PC-3 (cell line): ENCODE measurements at regions not wholly inside any gene's neighbourhood (a gene's known extent, or its start where the extent isn't known, plus 50 kb on each side); places are given as distances from the start of the nearest gene placed in this dataset.
A peak's percentile ranks its signal among the peaks of the same experiment; 100 is the strongest.

Experiments
- ATAC-seq: fragments of 200-7000 bp; cut with Tn5 transposase; 2 replicates; pipeline ENCODE4 v1.9.1; 2020; ENCODE audit warnings: mild to moderate bottlenecking, moderate library complexity
- BruUV-seq: library from RNA; stranded (reverse); fragments of 400-500 nt; replicated peaks from 2 replicates; lab custom pipeline; 2021; lab: Mats Ljungman, UMichigan
- CTCF ChIA-PET: fragments of 300-600 bp; sonication (Branson Sonifier 250); formaldehyde crosslinking; loops from one replicate; lab custom pipeline; 2022; ENCODE audit warnings: antibody characterized with exemption; lab: Charles Lee
- POLR2A ChIA-PET: fragments of 300-600 bp; sonication (Branson Sonifier 250); formaldehyde crosslinking; loops from one replicate; lab custom pipeline; 2022; ENCODE audit warnings: antibody characterized with exemption; ENCODE audit not compliant: unreplicated experiment; lab: Charles Lee
- DNase-seq: peaks from one replicate; pipeline ENCODE4 v3.0.0-alpha.2; 2015
- H2AFZ ChIP-seq: fragments of 300-600 bp; sonication (generic); 2 replicates; pipeline ENCODE4 v1.6.0; 2016; ENCODE audit warnings: antibody characterized with exemption, low read length
- H3F3A ChIP-seq: fragments of 300-600 bp; sonication (generic); one replicate; pipeline ENCODE4 v1.6.0; 2017; ENCODE audit warnings: antibody characterized with exemption, low read length, control low read depth, mild to moderate bottlenecking; ENCODE audit not compliant: unreplicated experiment
- H3K27ac ChIP-seq: fragments of 300-600 bp; sonication (generic); 2 replicates; pipeline ENCODE4 v1.5.1; 2016; ENCODE audit warnings: mild to moderate bottlenecking, low read length
- H3K27me3 ChIP-seq: fragments of 300-600 bp; sonication (generic); 2 replicates; pipeline ENCODE4 v1.6.1; 2016; ENCODE audit warnings: low read length, mixed read lengths
- H3K36me3 ChIP-seq: fragments of 300-600 bp; sonication (generic); 2 replicates; pipeline ENCODE4 v1.6.1; 2016; ENCODE audit warnings: low read depth, mixed run types, low read length, mixed read lengths
- H3K4me1 ChIP-seq: fragments of 300-600 bp; sonication (generic); 2 replicates; pipeline ENCODE4 v1.5.1; 2016; ENCODE audit warnings: low read length; ENCODE audit not compliant: insufficient read depth
- H3K4me2 ChIP-seq: fragments of 300-600 bp; sonication (generic); 2 replicates; pipeline ENCODE4 v1.6.0; 2016; ENCODE audit warnings: low read length
- H3K4me3 ChIP-seq: fragments of 300-600 bp; sonication (generic); 2 replicates; pipeline ENCODE4 v1.5.1; 2016; ENCODE audit warnings: mild to moderate bottlenecking, low read length, mixed read lengths
- H3K79me2 ChIP-seq: fragments of 300-600 bp; sonication (generic); 2 replicates; pipeline ENCODE4 v1.6.1; 2017; ENCODE audit warnings: low read length, mixed read lengths
- H3K9ac ChIP-seq: fragments of 300-600 bp; sonication (generic); 2 replicates; pipeline ENCODE4 v1.6.0; 2016; ENCODE audit warnings: mild to moderate bottlenecking, low read length
- H3K9me2 ChIP-seq: fragments of 300-600 bp; sonication (generic); replicated peaks from 2 replicates; pipeline ENCODE4 v1.6.1; 2016; ENCODE audit warnings: mixed run types, low read length, mixed read lengths
- H3K9me3 ChIP-seq: fragments of 300-600 bp; sonication (generic); 2 replicates; pipeline ENCODE4 v1.6.1; 2016; ENCODE audit warnings: low read length, mixed read lengths
- H4K20me1 ChIP-seq: fragments of 300-600 bp; sonication (generic); 2 replicates; pipeline ENCODE4 v1.6.1; 2016; ENCODE audit warnings: low read length, mixed read lengths
- CTCF ChIP-seq: fragments of 300-600 bp; sonication (generic); conservative IDR thresholded peaks from 2 replicates; pipeline ENCODE4 v1.5.1; 2017; ENCODE audit warnings: antibody characterized with exemption, low read depth, mild to moderate bottlenecking, low read length
- EZH2 ChIP-seq: fragments of 300-600 bp; sonication (generic); IDR thresholded peaks from one replicate; pipeline ENCODE4 v1.6.1; 2017; ENCODE audit warnings: antibody characterized with exemption, mild to moderate bottlenecking, low read length; ENCODE audit not compliant: unreplicated experiment
- EZH2phosphoT487 ChIP-seq: fragments of 300-600 bp; sonication (generic); IDR thresholded peaks from 2 replicates; pipeline ENCODE4 v1.6.1; 2018; ENCODE audit warnings: mild to moderate bottlenecking, antibody characterized with exemption, low read length, borderline replicate concordance
- intact Hi-C: fragments of 100-400 bp; cut with micrococcal nuclease; formaldehyde crosslinking; loops from 2 replicates; pipeline ENCODE4 v1.9.0; 2023

- Histone ChIP-seq H3K9me3 (no peaks in the 10 kb centered on the region), H3K27me3 (no peaks in the 10 kb centered on the region), H3K4me2 (no peak overlapping the region), H3F3A (no peaks in the 10 kb centered on the region), H3K27ac (no peak overlapping the region), H3K9me2 (no peaks in the 10 kb centered on the region), H3K4me1 (no peaks in the 10 kb centered on the region), H3K4me3 (no peak overlapping the region), H2AFZ (no peak overlapping the region), H4K20me1 (no peaks in the 10 kb centered on the region), H3K79me2 (no peaks in the 10 kb centered on the region), H3K36me3 (no peaks in the 10 kb centered on the region), H3K9ac (no peak overlapping the region)
- intact Hi-C loops, result no loop called here
- no peak for TF ChIP-seq EZH2
- no TSS peak for BruUV-seq
- POLR2A ChIA-PET, result no interaction called here
- ATAC-seq, result no peak
- DNase-seq, result no peak
- CTCF ChIA-PET, result no interaction called here
These were observed 481.9 kb downstream of the ARL4A start for GRCh38 chr7:13169356-13169755.

- no TSS peak for BruUV-seq
- H3K9me3 ChIP-seq, result no peaks in the 10 kb centered on the region
- TF ChIP-seq EZH2 (no peak), EZH2phosphoT487 (no peak), CTCF (no peak)
- no peak overlapping the region for H3K4me3 ChIP-seq
- H3K27me3 ChIP-seq, result no peaks in the 10 kb centered on the region
- no peak overlapping the region for H3K27ac ChIP-seq
- H3K4me1 ChIP-seq, result peaks cover 4% of the 10 kb centered on the region; the same call in 1 of the 2 replicates
- no peak overlapping the region for H3K4me2 ChIP-seq
- no peak for ATAC-seq
- no peaks in the 10 kb centered on the region for H3F3A ChIP-seq
- CTCF ChIA-PET, result no interaction called here
- DNase-seq, result no peak
- no peaks in the 10 kb centered on the region for H4K20me1 ChIP-seq
- no peak overlapping the region for H3K9ac ChIP-seq
- POLR2A ChIA-PET, result no interaction called here
- H3K36me3 ChIP-seq, result no peaks in the 10 kb centered on the region
- intact Hi-C loops, result no loop called here
- H3K9me2 ChIP-seq, result no peaks in the 10 kb centered on the region
- no peak overlapping the region for H2AFZ ChIP-seq
- no peaks in the 10 kb centered on the region for H3K79me2 ChIP-seq
These were observed 487.6 kb downstream of the ARL4A start for GRCh38 chr7:13174991-13175390.

GRCh38 chr7:13179011-13179582 is 491.7 kb downstream of the ARL4A start:
- no peaks in the 10 kb centered on the region for H3K79me2 ChIP-seq
- intact Hi-C loops, result loop anchor here (1.0 kb wide), 2 partner anchors 376 to 494 kb away; no protein-coding TSS in a partner anchor
- no peak overlapping the region for H3K9ac ChIP-seq
- H3K27me3 ChIP-seq, result no peaks in the 10 kb centered on the region
- no peaks in the 10 kb centered on the region for H3K9me2 ChIP-seq
- no peak for TF ChIP-seq EZH2
- TF ChIP-seq EZH2phosphoT487, result no peak
- TF ChIP-seq CTCF, result peak; percentile 48; the same call in 1 of the 2 replicates
- H3K4me3 ChIP-seq, result no peak overlapping the region
- BruUV-seq, result no TSS peak
- ATAC-seq, result peak; percentile 60
- H3K4me2 ChIP-seq, result no peak overlapping the region
- no peak overlapping the region for H2AFZ ChIP-seq
- no peaks in the 10 kb centered on the region for H4K20me1 ChIP-seq
- H3F3A ChIP-seq, result no peaks in the 10 kb centered on the region
- no peaks in the 10 kb centered on the region for H3K36me3 ChIP-seq
- H3K9me3 ChIP-seq, result no peaks in the 10 kb centered on the region
- POLR2A ChIA-PET, result no interaction called here
- H3K27ac ChIP-seq, result no peak overlapping the region
- CTCF ChIA-PET, result no interaction called here
- H3K4me1 ChIP-seq, result peaks cover 18% of the 10 kb centered on the region
- peak; percentile 30 for DNase-seq
